Neural crest cell (in vitro differentiated cells): ENCODE measurements at regions not wholly inside any gene's neighbourhood (a gene's known extent, or its start where the extent isn't known, plus 50 kb on each side); places are given as distances from the start of the nearest gene placed in this dataset.

Source experiments
- DNase-seq: peaks from one replicate; pipeline ENCODE4 v3.0.0; 2021; ENCODE audit warnings: low read depth, mixed read lengths, low spot score
- H3K27ac Mint-ChIP-seq: one replicate; pipeline ENCODE4 v1.8.0; 2021; ENCODE audit warnings: mild to moderate bottlenecking, mixed read lengths; ENCODE audit not compliant: unreplicated experiment
- H3K27me3 Mint-ChIP-seq: 2 replicates; pipeline ENCODE4 v1.8.0; 2021; ENCODE audit warnings: low read depth, mild to moderate bottlenecking, mixed read lengths
- H3K36me3 Mint-ChIP-seq: 2 replicates; pipeline ENCODE4 v1.8.0; 2021; ENCODE audit warnings: low read depth, mild to moderate bottlenecking, mixed read lengths
- H3K4me1 Mint-ChIP-seq: 2 replicates; pipeline ENCODE4 v1.8.0; 2021; ENCODE audit warnings: mixed read lengths
- H3K4me3 Mint-ChIP-seq: one replicate; pipeline ENCODE4 v1.8.0; 2021; ENCODE audit warnings: mild to moderate bottlenecking, mixed read lengths
- H3K9me3 Mint-ChIP-seq: 2 replicates; pipeline ENCODE4 v1.8.0; 2021; ENCODE audit warnings: mixed read lengths
- CTCF ChIP-seq: fragments of 200-600 bp; sonication (generic); conservative IDR thresholded peaks from 2 replicates; pipeline ENCODE4 v1.5.0; 2021; ENCODE audit warnings: antibody characterized with exemption, mild to moderate bottlenecking

- H3K27ac Mint-ChIP-seq: peak overlapping the region; percentile 27
- TF ChIP-seq CTCF: no peak
- no peaks in the 10 kb centered on the region for H3K9me3 Mint-ChIP-seq
- DNase-seq: no peak
- H3K27me3 Mint-ChIP-seq: peaks cover 55% of the 10 kb centered on the region
- no peak overlapping the region for H3K4me3 Mint-ChIP-seq
- H3K4me1 Mint-ChIP-seq: no peaks in the 10 kb centered on the region
- H3K36me3 Mint-ChIP-seq: no peaks in the 10 kb centered on the region
Measured at GRCh38 chr2:242054881-242055801, 185.6 kb downstream of the RTP5 start.

GRCh38 chr2:242056026-242056425 lies 186.5 kb downstream of the RTP5 start:
- DNase-seq: no peak
- H3K9me3 Mint-ChIP-seq: no peaks in the 10 kb centered on the region
- H3K27ac Mint-ChIP-seq: no peak overlapping the region
- H3K36me3 Mint-ChIP-seq: no peaks in the 10 kb centered on the region
- peaks cover 47% of the 10 kb centered on the region for H3K27me3 Mint-ChIP-seq
- no peak for TF ChIP-seq CTCF
- H3K4me1 Mint-ChIP-seq: no peaks in the 10 kb centered on the region
- no peak overlapping the region for H3K4me3 Mint-ChIP-seq

GRCh38 chr2:242056785-242057184 lies 187.3 kb downstream of the RTP5 start:
- no peak overlapping the region for H3K4me3 Mint-ChIP-seq
- DNase-seq: no peak
- H3K36me3 Mint-ChIP-seq: no peaks in the 10 kb centered on the region
- no peaks in the 10 kb centered on the region for H3K4me1 Mint-ChIP-seq
- no peak for TF ChIP-seq CTCF
- no peak overlapping the region for H3K27ac Mint-ChIP-seq
- H3K27me3 Mint-ChIP-seq: peaks cover 39% of the 10 kb centered on the region
- no peaks in the 10 kb centered on the region for H3K9me3 Mint-ChIP-seq

- H3K9me3 Mint-ChIP-seq: peaks cover under 1% of the 10 kb centered on the region
- peaks cover 33% of the 10 kb centered on the region for H3K27me3 Mint-ChIP-seq
- peaks cover 1% of the 10 kb centered on the region for H3K4me1 Mint-ChIP-seq
- no peak overlapping the region for H3K4me3 Mint-ChIP-seq
- DNase-seq: no peak
- TF ChIP-seq CTCF: no peak
- no peak overlapping the region for H3K27ac Mint-ChIP-seq
- no peaks in the 10 kb centered on the region for H3K36me3 Mint-ChIP-seq
Measured at GRCh38 chr2:242057379-242058040, 188.0 kb downstream of the RTP5 start.

- TF ChIP-seq CTCF: no peak
- Mint-ChIP-seq H3K27me3 (peaks cover 26% of the 10 kb centered on the region), H3K27ac (no peak overlapping the region), H3K9me3 (peaks cover 3% of the 10 kb centered on the region), H3K36me3 (no peaks in the 10 kb centered on the region), H3K4me1 (peaks cover 8% of the 10 kb centered on the region), H3K4me3 (no peak overlapping the region)
- no peak for DNase-seq
Measured at GRCh38 chr2:242058116-242058680, 188.7 kb downstream of the RTP5 start.
